Left ventricle myocardium inferior (tissue), 1 donor: ENCODE measurements at regions not wholly inside any gene's neighbourhood (a gene's known extent, or its start where the extent isn't known, plus 50 kb on each side); places are given as distances from the start of the nearest gene placed in this dataset.

ENCODE experiments used
- DNase-seq: peaks from one replicate; pipeline ENCODE4 v3.0.0-alpha.2; 2020
- H3K27ac ChIP-seq: fragments of 200-600 bp; replicated peaks from 2 replicates; pipeline ENCODE4 v1.8.0; 2021
- H3K27me3 ChIP-seq: fragments of 200-600 bp; 2 replicates; pipeline ENCODE4 v1.8.0; 2021; ENCODE audit warnings: low read depth
- H3K36me3 ChIP-seq: fragments of 200-600 bp; 2 replicates; pipeline ENCODE4 v1.8.0; 2021
- H3K4me1 ChIP-seq: fragments of 200-600 bp; 2 replicates; pipeline ENCODE4 v1.8.0; 2021
- H3K4me3 ChIP-seq: fragments of 200-600 bp; 2 replicates; pipeline ENCODE4 v1.8.0; 2021; ENCODE audit warnings: mild to moderate bottlenecking, moderate library complexity
- H3K9me3 ChIP-seq: fragments of 200-600 bp; replicated peaks from 2 replicates; pipeline ENCODE4 v1.8.0; 2021
- intact Hi-C: fragments of 100-400 bp; cut with micrococcal nuclease; formaldehyde crosslinking; loops from one replicate; pipeline ENCODE4 v1.11.0; 2022
- TF ChIP-seq, protein P1 (sequence below): fragments of 200-600 bp; IDR thresholded peaks from 2 replicates; pipeline ENCODE4 v1.8.0; 2021; ENCODE audit warnings: antibody characterized with exemption, mild to moderate bottlenecking, borderline replicate concordance
- donor health status: DM: no; HTN: yes; CAD: no; lungs with severe emphysema.

GRCh38 chr15:87433871-87434270 lies 822.7 kb downstream of the NTRK3 start:
- Histone ChIP-seq H3K36me3 (no peaks in the 10 kb centered on the region), H3K27me3 (no peaks in the 10 kb centered on the region), H3K27ac (no peak overlapping the region), H3K4me1 (no peaks in the 10 kb centered on the region), H3K4me3 (no peak overlapping the region), H3K9me3 (peaks cover under 1% of the 10 kb centered on the region)
- TF ChIP-seq, protein P1, sequence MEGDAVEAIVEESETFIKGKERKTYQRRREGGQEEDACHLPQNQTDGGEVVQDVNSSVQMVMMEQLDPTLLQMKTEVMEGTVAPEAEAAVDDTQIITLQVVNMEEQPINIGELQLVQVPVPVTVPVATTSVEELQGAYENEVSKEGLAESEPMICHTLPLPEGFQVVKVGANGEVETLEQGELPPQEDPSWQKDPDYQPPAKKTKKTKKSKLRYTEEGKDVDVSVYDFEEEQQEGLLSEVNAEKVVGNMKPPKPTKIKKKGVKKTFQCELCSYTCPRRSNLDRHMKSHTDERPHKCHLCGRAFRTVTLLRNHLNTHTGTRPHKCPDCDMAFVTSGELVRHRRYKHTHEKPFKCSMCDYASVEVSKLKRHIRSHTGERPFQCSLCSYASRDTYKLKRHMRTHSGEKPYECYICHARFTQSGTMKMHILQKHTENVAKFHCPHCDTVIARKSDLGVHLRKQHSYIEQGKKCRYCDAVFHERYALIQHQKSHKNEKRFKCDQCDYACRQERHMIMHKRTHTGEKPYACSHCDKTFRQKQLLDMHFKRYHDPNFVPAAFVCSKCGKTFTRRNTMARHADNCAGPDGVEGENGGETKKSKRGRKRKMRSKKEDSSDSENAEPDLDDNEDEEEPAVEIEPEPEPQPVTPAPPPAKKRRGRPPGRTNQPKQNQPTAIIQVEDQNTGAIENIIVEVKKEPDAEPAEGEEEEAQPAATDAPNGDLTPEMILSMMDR: no peak
- intact Hi-C loops: no loop called here
- DNase-seq: no peak

GRCh38 chr15:87429754-87430153 lies 826.8 kb downstream of the NTRK3 start:
- Histone ChIP-seq H3K4me1 (no peaks in the 10 kb centered on the region), H3K36me3 (no peaks in the 10 kb centered on the region), H3K27ac (no peak overlapping the region), H3K9me3 (no peaks in the 10 kb centered on the region), H3K27me3 (no peaks in the 10 kb centered on the region), H3K4me3 (no peak overlapping the region)
- intact Hi-C loops: no loop called here
- DNase-seq: no peak
- TF ChIP-seq, protein P1: no peak

DNA sequence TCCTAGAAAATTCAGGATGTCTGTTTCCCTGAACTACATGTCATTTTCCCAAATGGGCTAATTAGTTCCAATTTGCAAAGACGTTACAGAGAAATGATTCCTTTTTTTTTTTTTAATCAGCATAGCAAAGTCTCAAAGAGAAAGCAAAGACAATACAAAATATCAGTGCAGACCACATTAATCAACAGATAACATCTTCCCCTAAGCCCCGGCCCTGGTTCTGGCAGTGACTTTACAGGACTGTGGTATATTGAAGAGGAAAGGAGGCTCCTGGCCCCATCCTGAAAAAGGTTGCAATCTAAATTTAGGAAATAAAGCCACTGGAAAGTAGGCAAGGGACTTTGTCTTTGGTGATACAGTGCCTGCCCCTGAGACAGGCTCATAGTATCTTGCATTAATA lies 836.5 kb downstream of the NTRK3 start:
- intact Hi-C loops: no loop called here
- Histone ChIP-seq H3K27ac (no peak overlapping the region), H3K27me3 (no peaks in the 10 kb centered on the region), H3K36me3 (no peaks in the 10 kb centered on the region), H3K4me3 (no peak overlapping the region), H3K9me3 (no peaks in the 10 kb centered on the region), H3K4me1 (no peaks in the 10 kb centered on the region)
- DNase-seq: no peak
- TF ChIP-seq, protein P1: no peak

- TF ChIP-seq, protein P1: no peak
Measured at GRCh38 chr15:87419344-87419743, 837.2 kb downstream of the NTRK3 start.

DNA sequence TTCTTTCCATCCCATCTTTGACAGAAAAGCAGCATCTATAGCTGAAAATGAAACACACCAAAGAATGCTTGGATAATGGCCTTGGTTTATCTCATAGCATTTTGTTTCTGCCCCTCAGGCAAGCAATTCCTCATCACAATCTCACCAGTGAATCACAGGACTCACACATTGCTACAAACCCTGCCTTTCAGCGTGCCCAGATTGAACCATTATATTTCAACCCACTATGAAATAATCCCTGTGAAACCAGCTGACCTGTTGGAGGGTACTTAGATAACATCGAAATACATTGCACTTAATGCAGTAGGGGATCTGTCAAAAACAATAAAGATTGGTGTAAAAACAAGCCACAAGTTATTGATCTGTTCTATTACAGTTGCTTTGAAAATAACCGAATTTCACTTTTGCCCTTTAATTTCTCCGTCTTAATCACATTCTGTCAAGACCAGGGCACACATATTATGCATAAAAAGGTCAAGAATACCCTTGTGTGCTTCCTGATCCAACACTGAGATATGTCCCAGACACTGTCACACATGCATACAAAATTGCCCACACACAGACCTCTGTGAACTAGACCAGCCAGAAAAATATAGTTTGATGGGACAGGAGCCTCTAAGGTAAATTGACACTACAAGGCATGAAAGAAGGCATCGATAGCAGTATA lies 839.8 kb downstream of the NTRK3 start:
- TF ChIP-seq, protein P1: no peak
- Histone ChIP-seq H3K27ac (no peak overlapping the region), H3K27me3 (no peaks in the 10 kb centered on the region), H3K4me3 (no peak overlapping the region), H3K36me3 (no peaks in the 10 kb centered on the region), H3K4me1 (no peaks in the 10 kb centered on the region), H3K9me3 (no peaks in the 10 kb centered on the region)
- intact Hi-C loops: loop anchor here (10.0 kb wide), 1 partner anchor 62 kb away; no protein-coding TSS in a partner anchor
- DNase-seq: no peak

More at GRCh38 chr15:87419344-87419743, 837.2 kb downstream of the NTRK3 start:
- no peaks in the 10 kb centered on the region for H3K9me3 ChIP-seq
- no peaks in the 10 kb centered on the region for H3K4me1 ChIP-seq
- no peaks in the 10 kb centered on the region for H3K27me3 ChIP-seq
- no peak for DNase-seq
- no peak overlapping the region for H3K4me3 ChIP-seq
- no peaks in the 10 kb centered on the region for H3K36me3 ChIP-seq
- intact Hi-C loops: loop anchor here (10.0 kb wide), 1 partner anchor 65 kb away; no protein-coding TSS in a partner anchor
- no peak overlapping the region for H3K27ac ChIP-seq
